Fibroblast of pulmonary artery (primary cell): ENCODE measurements at regions not wholly inside any gene's neighbourhood (a gene's known extent, or its start where the extent isn't known, plus 50 kb on each side); places are given as distances from the start of the nearest gene placed in this dataset.

Source experiments
- DNase-seq: peaks from one replicate; pipeline ENCODE4 v3.0.0-alpha.2; 2010; ENCODE audit warnings: low read depth
- H3K4me3 ChIP-seq: replicated peaks from 2 replicates; pipeline ENCODE4 v1.5.1; 2011; ENCODE audit warnings: low read depth, mild to moderate bottlenecking, control low read depth, low read length, moderate library complexity
- TF ChIP-seq, protein P1 (sequence below): IDR thresholded peaks from 2 replicates; pipeline ENCODE4 v1.5.1; 2011; ENCODE audit warnings: mild to moderate bottlenecking, control low read depth, low read length, inconsistent platforms; ENCODE audit errors: missing control alignments

DNA sequence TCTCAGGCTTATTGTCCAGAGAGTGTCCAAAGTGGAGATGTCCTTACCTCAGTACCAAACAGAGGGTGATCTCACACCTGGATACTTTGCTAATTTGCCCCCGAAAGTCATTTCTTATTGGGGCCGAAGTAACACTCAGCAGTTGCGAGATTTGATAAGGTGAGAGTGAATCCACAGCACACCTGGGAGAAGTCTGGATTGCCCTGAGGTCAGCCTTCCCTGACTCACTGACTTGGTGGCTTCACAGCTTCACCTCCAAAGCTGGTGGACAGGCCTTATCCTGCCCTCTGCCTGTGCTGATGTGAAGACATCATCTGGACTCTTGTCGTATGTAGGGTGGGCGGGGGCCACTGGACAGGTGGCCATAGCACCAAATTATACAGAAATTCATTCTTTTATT, 101.9 kb upstream of the ARMC2 start:
- DNase-seq = no peak
- no peak overlapping the region for H3K4me3 ChIP-seq
- TF ChIP-seq, protein P1, sequence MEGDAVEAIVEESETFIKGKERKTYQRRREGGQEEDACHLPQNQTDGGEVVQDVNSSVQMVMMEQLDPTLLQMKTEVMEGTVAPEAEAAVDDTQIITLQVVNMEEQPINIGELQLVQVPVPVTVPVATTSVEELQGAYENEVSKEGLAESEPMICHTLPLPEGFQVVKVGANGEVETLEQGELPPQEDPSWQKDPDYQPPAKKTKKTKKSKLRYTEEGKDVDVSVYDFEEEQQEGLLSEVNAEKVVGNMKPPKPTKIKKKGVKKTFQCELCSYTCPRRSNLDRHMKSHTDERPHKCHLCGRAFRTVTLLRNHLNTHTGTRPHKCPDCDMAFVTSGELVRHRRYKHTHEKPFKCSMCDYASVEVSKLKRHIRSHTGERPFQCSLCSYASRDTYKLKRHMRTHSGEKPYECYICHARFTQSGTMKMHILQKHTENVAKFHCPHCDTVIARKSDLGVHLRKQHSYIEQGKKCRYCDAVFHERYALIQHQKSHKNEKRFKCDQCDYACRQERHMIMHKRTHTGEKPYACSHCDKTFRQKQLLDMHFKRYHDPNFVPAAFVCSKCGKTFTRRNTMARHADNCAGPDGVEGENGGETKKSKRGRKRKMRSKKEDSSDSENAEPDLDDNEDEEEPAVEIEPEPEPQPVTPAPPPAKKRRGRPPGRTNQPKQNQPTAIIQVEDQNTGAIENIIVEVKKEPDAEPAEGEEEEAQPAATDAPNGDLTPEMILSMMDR = no peak

DNA sequence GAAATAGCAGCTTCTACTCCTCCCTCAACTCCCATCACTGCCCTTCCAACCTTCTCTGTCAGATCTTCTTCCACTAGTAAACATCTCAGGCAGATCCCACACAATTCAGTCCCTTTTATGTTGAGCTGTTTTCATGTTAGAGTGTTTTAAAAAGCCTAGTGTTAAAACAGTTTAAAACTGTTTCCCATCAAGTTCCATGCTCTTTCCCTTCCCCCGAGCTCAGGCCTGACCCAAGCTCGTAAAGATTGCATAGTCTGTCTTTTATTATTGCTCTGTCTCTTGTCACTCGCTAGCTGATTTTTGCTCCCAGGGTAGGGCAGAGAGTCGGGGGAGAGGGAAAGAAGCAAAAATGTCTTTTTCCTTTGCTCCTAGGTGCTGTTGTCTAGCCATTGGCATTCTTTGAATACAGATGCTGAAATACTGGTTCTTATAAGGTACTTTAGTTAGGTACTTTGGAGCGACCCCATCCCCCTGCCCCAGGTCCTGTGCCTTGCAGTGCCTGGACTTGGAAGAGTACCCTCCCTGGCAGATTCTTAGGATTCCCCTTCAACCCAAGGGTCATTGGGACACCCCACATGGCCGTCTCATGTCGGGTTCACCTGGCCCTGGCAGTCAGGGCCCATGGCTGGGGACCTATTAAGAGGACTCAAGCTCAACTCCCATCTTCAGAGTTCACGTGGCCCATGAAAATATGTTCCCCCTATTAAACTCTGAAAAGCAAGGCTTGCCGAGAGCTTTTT, 101.2 kb upstream of the ARMC2 start:
- H3K4me3 ChIP-seq = no peak overlapping the region
- DNase-seq = no peak
- TF ChIP-seq, protein P1 = no peak

DNA sequence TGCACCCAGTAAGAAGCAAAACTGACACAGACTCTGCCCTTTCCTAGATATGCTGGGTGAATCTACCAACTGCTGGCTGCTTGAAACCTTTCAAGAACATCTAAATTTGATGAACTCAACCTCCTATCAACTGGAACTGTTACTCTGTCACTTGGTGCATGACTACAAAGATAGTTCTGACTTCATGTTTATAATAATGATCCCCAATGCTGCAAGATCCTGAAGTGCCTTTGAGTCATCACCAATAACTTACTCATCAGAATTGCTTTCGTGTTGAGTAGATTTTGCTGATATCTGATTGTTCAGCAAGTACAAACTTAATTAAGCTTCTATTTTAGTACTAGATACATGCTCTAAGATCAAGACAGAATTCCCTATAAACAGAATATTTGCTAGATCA, 100.2 kb upstream of the ARMC2 start:
- H3K4me3 ChIP-seq = no peak overlapping the region
- TF ChIP-seq, protein P1 = no peak
- DNase-seq = no peak

DNA sequence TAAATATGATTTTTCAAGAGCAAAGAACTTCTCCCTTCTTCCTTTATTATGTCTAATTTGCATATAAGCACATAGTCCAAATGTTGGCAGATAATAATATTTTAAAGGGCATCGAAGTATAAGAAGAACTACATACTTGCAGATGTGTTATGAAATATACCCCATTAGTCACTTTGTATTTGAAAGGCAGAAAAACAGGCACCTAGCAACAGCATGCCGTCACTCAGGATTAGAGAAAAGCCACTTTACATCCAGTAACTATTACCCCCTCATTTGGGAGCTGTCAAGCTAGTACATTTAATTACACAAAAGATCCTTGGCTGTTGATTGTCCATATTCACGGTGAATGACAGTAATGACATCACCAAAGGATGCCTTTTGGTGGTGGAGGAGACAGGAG, 99.3 kb upstream of the ARMC2 start:
- TF ChIP-seq, protein P1 = no peak
- no peak for DNase-seq
- no peak overlapping the region for H3K4me3 ChIP-seq

DNA sequence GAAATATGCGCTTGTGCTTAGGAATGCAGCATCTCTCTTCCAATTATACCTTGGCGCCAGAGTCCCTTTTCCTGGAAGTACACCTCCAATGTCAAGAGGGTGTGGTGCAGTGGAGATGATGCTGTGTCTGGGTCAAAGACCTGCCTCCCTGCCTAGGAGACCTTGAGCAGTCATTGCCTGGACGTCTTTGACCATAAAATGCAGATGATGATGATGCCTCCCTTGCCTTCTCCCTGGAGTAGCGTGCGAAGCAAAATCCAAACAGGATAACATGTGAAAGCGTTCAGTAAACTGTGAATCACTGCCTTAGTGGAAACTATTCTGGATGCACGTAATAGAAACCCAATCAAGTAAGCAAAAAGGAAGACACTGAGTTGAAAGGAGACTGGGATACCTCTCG, 97.4 kb upstream of the ARMC2 start:
- TF ChIP-seq, protein P1 = no peak
- DNase-seq = no peak
- H3K4me3 ChIP-seq = no peak overlapping the region

DNA sequence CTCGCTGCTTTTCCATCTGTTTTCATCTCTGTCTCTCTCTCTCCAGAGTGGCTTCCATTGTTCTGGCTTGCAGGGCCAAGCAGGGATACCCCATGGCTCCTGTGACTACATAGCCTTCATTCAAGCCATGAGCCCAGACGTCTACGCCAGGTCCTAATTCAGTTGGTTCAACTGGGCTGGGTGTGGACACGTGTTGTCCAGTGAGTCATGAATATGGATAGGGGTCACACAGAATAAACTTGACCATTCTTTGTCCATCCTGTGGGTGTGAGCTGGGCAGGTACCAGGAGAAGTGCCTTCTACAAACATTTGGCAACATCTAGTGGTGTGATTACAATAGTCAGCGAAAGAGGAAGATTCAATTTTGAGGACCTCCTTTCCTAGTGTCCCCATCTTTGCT, 96.9 kb upstream of the ARMC2 start:
- no peak overlapping the region for H3K4me3 ChIP-seq
- DNase-seq = no peak
- TF ChIP-seq, protein P1 = no peak

DNA sequence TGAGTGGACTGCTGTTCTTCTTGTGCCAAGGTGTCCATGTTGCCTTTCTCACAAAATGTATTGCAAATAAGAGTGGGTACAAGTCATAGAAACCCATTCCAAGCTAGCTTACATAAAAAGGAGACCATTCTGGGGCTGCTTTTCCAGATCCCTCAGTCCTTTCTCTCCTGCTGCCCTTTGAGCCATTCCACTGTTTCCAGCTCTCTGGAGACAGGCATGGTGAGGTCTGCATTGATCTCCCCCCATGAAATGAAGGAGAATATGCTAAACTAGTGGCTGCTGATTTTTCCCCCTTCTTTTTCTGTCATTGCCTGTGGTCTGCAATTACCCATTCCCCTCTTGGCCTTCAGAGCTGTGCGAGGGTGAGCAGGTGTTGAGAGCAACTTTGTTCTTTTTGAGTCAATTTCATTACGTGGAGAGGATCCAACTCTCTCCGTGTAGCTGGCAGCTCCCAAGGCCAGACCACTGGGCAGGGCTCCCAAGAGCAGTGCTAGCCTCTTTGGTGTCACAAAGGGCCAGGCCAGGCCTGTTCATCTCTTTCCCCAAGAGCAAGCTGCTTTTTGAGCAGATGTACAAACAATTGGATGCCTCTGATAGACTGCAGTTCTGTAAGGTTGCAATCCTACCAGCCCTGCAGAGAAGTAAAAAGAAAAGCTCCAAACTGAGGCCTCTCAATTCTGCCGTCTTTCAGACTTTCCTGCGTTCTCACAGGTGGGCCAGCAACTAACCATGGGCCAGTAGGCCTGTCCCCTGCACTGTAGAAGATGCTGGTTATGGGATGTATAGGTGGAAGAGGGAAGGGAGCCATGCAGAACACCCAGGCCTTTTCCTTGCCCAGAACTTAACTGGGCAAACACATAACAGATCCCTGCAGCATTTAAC, 96.1 kb upstream of the ARMC2 start:
- DNase-seq = no peak
- no peak overlapping the region for H3K4me3 ChIP-seq
- TF ChIP-seq, protein P1 = no peak
